ENCODE measurements at regions not wholly inside any gene's neighbourhood (a gene's known extent, or its start where the extent isn't known, plus 50 kb on each side); places are given as distances from the start of the nearest gene placed in this dataset.

DNA sequence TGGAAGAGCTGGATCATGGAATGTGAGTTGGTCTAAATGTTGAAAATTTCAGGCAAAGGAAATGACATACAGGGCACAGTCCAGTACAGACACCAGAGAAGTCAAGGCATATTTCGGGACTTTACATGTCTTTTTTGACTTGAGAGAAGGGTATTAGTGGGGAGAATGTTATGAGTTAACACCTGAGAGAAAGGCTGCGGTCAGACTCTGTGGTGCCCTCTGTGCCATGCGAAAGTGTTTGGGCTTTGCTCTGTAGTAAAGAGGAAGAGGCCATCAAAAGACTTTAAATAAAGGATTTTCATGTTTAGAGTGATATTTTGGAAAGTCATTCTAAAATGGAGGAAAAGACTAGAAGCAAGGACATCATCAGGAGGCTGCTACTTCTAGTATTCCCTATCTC lies 607.4 kb downstream of the CCSER2 start:
- DNase-seq (no peak), ATAC-seq (no peak)
- intact Hi-C loops (cut with DNase I, micrococcal nuclease): no loop called here
- Histone ChIP-seq H3K4me3 (no peak overlapping the region), H3K4me1 (ENCODE audit: low read depth) (no peaks in the 10 kb centered on the region), H3K9me3 (no peaks in the 10 kb centered on the region), H3K36me3 (ENCODE audit: low read depth) (no peaks in the 10 kb centered on the region)
- TF ChIP-seq, protein P1, sequence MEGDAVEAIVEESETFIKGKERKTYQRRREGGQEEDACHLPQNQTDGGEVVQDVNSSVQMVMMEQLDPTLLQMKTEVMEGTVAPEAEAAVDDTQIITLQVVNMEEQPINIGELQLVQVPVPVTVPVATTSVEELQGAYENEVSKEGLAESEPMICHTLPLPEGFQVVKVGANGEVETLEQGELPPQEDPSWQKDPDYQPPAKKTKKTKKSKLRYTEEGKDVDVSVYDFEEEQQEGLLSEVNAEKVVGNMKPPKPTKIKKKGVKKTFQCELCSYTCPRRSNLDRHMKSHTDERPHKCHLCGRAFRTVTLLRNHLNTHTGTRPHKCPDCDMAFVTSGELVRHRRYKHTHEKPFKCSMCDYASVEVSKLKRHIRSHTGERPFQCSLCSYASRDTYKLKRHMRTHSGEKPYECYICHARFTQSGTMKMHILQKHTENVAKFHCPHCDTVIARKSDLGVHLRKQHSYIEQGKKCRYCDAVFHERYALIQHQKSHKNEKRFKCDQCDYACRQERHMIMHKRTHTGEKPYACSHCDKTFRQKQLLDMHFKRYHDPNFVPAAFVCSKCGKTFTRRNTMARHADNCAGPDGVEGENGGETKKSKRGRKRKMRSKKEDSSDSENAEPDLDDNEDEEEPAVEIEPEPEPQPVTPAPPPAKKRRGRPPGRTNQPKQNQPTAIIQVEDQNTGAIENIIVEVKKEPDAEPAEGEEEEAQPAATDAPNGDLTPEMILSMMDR (IDR thresholded peaks at IDR 0.05): no peak

DNA sequence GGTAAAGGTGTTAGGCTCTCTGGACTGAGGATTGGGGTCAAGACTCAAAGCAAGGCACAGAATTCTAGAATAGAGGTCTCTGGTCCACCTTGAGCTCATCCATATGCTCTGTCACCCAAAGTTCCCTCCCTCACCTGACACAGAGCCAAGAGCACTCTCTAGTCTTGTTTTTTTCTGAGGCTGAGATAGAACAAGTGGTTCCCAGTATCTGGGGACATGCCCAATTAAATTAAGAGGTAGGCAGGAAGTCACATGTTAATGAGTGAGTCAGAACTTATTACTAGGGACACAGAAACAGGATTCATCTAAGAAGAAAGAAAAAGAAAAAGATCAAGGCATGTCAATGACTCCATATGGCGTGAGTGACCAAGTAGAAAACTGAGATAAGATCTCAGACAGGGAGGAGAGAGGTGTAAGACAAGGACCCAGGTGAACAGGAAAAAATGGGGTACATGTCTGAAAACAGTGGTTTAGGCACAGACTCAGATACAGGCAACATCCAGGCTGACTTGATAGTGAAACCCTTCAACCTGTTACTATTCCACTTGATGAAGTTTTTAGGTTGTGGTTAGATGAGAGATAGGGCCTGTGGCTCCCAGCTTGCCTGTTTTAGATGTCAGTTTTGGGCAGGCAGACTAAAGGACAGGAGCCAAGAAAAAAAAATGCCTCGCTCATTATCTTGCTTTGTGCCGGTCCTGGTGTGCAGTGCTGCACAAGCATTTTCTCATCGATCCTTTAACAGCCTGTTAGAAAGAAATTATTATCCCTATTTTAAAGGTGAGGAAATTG lies 609.9 kb downstream of the CCSER2 start:
- H3K4me1 ChIP-seq (ENCODE audit: low read depth): no peaks in the 10 kb centered on the region
- no peak overlapping the region for H3K4me3 ChIP-seq
- TF ChIP-seq, protein P1 (IDR thresholded peaks at IDR 0.05): no peak
- no peaks in the 10 kb centered on the region for H3K9me3 ChIP-seq
- DNase-seq (no peak), ATAC-seq (no peak)
- intact Hi-C loops (cut with DNase I, micrococcal nuclease): no loop called here
- H3K36me3 ChIP-seq (ENCODE audit: low read depth): no peaks in the 10 kb centered on the region

DNA sequence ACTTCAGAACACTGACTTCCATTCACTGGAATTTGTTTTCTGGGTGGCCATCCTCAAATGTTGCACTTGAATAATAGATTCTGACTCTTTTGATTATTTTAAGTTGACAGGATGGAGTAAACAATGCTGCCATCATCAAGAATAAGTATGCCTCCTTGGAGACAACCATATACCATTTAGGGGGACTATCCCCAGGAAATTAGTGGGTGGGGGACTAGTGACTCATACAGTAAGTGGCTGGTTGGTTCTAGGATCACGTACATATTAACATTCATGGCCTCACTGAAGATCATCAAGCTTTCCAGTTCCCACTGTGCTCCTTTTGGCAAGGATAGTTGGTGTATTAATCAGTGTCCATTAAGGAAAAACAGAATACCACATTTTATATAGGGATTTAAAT lies 615.2 kb downstream of the CCSER2 start:
- no peaks in the 10 kb centered on the region for H3K36me3 ChIP-seq (ENCODE audit: low read depth)
- DNase-seq: no peak
- no peak overlapping the region for H3K4me3 ChIP-seq
- H3K9me3 ChIP-seq: no peaks in the 10 kb centered on the region
- H3K4me1 ChIP-seq (ENCODE audit: low read depth): no peaks in the 10 kb centered on the region
- ATAC-seq: no peak
- TF ChIP-seq, protein P1 (IDR thresholded peaks at IDR 0.05): no peak
- intact Hi-C loops (cut with DNase I, micrococcal nuclease): no loop called here

DNA sequence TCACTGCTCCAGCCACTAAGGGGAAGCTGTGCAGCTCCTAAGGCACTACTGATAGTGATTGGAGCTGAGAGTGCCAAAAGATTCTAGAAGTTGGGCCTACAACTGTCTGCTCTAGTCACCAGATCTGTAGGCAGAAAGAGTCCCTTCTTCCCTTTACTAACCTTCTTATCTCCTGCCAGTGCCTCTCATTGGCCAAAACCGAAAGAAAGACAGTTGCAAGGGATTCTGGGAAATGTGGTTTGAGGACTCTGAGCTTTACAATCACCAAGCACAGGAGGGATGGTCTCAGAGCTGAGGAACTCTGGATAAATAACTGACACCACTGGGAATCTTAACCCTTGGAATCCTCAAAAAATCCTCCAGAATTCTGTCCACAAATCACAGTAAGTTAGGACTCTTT lies 615.8 kb downstream of the CCSER2 start:
- H3K36me3 ChIP-seq (ENCODE audit: low read depth): no peaks in the 10 kb centered on the region
- no peaks in the 10 kb centered on the region for H3K4me1 ChIP-seq (ENCODE audit: low read depth)
- TF ChIP-seq, protein P1 (IDR thresholded peaks at IDR 0.05): no peak
- ATAC-seq: no peak
- no peak for DNase-seq
- intact Hi-C loops (cut with DNase I, micrococcal nuclease): no loop called here
- H3K4me3 ChIP-seq: no peak overlapping the region
- H3K9me3 ChIP-seq: no peaks in the 10 kb centered on the region

DNA sequence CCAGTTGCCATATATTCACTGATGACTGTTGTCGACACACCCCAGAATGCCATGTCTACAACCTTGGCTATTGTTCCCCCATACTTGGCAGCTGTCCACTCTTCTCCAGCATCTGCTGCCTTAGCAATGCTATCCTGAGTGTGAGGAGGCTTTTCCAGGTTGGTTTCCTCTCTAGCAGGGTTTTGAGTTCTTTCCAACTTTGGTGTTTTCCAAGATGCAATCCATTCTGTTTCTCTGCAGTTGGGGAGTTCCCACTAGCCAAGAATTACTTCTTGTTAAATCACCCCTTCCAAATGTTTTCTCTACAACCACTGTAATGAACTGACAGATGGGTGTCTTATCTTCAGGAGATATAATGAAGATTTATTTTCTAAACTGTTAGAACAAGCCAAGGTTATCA lies 617.4 kb downstream of the CCSER2 start:
- Histone ChIP-seq H3K4me1 (ENCODE audit: low read depth) (no peaks in the 10 kb centered on the region), H3K9me3 (no peaks in the 10 kb centered on the region), H3K4me3 (no peak overlapping the region), H3K36me3 (ENCODE audit: low read depth) (no peaks in the 10 kb centered on the region)
- ATAC-seq: no peak
- intact Hi-C loops (cut with DNase I, micrococcal nuclease): no loop called here
- TF ChIP-seq, protein P1 (IDR thresholded peaks at IDR 0.05): no peak
- DNase-seq: no peak

Measured in mucosa of descending colon (tissue), 3 donors.